ENCODE measurements at regions not wholly inside any gene's neighbourhood (a gene's known extent, or its start where the extent isn't known, plus 50 kb on each side); places are given as distances from the start of the nearest gene placed in this dataset.

DNA sequence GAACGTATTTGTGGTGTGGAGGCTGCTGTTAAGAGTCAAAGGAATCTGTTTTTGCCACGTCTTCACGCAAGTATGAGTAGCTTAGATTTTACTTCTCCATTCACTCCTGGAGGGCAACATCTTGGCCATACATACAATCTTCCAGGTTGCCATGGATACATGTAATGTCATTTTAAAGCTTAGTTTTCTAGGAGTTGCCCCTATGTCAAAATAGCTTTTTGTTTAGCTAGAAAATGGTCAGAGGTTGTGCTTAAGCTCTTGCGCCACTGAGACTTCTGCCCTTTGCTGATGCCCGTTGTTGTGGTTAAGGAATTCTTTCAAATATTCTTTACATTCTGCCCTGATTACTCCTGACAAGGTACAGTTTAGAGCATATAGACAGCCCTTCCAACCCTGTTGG lies 245.4 kb upstream of the TFPI start:
- no peak for DNase-seq

DNA sequence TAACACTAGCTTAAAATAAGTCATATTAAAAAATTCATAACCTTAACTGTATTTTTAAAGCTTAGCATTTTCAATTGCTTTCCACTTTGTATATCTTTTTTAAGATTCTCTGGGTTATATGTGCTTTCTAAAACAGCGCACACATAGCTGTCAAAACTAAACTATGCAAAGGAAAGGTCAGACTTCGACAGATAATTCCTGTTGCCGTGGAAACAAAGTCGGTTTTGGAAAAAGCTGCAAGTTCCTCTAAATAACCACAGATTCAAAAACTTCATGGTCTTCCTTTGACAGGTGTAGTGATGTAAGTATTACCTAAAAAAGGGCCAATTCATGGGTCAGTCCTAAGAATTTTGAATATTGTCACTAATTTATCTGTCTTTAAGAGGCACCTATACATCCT lies 249.6 kb upstream of the TFPI start:
- DNase-seq: no peak

DNA sequence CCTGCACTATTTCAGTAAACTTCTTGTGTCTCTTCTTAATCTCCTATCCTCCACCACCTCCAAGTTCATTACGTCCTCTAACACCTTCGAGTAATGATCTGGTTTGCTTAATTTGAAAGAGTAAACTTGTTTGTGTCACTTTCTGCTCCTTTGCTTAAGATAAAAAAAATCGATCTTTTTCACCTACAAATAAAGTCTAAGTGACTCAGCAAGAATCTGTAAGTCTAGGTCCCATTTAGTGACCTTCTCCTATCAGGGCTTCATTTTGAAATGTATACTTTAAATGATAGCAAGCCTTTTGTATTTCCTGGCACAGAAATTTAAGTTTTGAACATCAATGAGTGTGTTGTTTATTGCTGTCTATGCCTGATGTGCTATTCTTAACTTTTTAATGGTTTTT lies 260.9 kb upstream of the TFPI start:
- DNase-seq: no peak

DNA sequence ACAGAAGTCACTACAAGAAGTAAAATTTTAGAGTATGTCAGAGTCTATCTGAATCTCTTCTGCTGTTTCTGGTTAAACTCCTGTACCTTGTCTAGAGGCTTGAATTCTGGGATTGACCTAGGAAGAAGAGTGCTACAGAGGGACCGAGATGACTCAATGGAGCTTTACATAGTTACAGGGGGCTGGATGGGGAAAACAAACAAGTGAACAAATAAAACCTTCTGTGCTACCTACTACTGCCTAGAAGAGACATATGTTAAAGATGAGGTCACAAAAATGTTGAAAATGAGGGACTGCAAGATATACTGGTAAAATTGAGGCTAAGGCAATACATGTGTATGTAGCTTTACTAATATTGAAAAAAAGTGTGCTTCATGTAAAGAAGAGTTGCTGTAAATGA lies 265.4 kb upstream of the TFPI start:
- DNase-seq: no peak

DNA sequence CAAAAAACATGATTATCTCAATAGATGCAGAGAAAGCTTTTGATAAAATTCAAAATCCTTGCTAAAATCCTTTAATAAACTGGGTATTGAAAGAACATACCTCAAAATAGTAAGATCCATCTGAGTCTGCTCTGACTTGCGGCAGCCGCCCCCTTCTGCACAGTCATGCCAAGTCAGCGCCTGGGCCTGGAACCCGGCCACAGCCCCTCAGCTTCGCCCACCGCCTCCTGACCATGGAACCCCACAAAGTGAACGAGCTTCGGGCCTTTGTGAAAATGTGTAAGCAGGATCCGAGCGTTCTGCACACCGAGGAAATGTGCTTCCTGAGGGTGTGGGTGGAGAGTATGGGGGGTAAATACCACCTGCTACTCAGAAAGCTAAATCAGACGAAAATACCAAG lies 270.9 kb upstream of the TFPI start:
- no peak for DNase-seq

GRCh38 chr2:187826023-187826422 lies 271.8 kb upstream of the TFPI start:
- no peak for DNase-seq

DNA sequence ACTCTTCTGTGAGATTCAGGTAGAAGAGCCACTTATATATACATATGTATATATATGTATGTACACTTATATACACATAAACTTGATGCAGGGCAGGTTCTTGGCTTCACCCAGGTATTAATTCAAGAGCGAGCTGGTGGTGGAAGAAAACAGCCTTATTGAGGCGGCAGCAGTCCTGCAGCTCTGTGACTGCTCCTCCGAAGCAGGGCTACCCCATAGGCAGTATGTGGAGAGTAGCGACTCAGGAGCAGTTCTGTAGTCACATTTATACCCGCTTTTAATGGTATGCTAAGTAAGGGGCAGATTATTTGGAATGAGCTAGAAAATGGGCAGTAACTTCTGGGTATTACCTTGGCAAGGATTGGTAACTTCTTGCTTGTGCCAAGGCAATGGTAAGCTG lies 280.6 kb upstream of the TFPI start:
- no peak for DNase-seq

DNA sequence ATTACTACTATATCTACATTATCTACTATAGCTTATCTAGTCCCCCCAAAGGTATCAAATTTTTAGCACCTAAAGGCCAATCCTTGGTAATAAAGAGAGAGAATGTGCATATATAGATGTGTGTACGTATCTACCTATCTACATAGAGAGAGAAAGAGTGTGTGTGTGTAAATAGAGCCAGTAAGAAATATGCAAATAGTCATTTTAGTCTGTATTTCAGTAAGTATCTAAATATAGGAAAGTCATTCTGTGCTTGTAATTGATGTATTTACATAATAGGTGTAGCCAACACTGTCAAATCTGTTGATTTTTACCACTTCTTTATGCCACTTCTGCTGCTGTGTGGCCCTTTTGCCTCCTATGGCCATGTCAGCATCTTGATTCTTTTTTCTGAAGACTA lies 284.5 kb upstream of the TFPI start:
- DNase-seq: no peak

DNA sequence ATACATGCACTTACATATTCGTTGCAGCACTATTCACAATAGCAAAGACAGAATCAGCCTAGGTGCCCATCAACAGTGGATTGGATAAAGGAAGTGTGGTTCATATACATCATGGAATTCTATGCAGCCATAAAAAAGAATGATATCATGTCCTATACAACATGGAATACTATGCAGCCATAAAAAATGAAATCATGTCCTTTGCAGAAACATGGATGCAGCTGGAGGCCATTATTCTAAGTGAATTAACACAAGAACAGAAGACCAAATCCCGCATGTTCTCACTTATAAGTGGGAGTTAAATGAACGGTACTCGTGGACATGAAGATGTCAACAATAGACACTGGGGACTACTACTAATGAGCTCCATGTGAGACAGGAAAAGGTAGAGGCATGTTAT lies 288.1 kb upstream of the TFPI start:
- no peak for DNase-seq

DNA sequence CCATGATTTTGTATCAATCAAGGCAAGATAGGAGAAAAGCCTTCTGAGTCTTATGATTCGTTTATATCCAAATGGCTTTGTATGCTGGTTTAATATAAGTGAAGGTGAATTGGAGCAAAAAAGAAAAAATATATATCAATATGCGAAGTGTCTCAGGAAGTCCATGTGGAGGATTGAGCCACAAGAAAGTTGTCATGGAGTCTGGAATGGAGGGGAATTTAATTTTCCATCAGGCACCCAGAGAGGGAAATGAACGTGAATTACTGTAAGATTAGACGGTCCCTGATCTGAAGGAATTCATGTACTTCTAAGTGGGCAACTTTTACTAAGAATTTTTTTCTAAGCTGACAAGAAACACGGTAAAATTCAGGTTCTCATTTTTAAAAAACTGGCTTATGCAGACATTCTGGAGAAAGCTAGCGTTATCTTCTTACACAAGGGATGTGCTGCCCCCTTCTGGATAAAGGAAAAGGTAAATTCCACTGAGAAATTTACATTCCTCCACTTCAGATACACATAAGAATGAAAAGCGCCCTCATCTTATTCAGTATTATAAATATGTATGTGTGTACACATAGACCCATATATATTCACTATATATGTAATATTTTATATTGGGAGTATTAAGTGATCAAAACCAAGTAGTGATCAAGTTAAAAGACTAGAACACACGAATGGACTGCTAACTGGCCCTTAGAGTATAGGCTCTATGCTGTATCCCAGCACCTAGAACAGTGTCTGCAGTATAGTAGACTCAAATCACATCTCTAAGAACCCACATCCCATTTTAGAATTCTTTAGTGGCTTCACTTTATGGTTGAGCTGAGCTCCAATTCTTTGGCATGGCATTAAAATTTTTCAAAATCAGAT lies 289.0 kb upstream of the TFPI start:
- DNase-seq: peak; percentile 64

DNA sequence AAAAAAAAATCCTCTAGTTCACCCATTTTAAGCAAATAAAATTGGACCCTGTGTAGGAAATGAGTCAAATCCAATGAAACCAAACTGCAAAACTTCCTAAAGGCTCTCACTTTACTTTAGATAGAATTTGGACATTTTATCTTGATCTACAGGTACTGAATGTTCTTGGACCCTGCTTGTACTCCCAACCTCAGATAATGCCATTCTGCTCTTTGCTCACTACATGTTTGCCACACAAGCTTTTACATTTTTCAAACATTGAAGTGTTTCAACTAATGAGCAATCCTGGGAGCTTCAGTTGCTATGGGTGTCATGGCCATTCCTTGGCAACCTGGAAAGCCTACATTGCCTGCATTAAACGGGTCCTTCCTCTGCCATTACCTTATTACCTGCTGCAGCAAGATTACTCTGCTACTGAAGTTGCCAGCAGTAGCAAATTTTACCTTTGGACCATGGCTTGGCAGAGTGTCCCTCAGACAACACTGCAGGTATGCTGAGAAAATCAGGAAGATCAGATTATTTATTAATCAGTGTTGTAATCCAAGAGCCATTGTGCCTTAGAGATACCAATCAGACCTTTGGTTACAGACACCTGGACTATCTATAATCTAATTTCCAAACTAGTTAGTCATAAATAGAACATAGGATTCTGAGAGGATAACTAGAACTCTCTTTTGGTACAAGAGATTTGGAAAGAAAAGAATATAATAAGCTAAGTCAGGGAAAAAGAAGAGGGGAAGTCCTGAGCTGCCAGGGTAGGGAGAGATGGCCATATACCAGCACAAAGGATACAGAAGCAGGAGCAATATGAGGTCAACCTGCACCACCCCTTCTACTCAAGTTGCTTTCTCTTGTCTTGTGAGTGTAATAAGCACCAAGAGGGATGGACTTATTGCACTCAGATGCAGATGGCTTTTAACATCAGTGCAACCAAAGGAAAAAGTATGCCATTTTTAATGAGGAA lies 293.3 kb upstream of the TFPI start:
- DNase-seq: no peak

- no peak for DNase-seq
These were observed 297.8 kb upstream of the TFPI start for GRCh38 chr2:187851955-187852561.

DNA sequence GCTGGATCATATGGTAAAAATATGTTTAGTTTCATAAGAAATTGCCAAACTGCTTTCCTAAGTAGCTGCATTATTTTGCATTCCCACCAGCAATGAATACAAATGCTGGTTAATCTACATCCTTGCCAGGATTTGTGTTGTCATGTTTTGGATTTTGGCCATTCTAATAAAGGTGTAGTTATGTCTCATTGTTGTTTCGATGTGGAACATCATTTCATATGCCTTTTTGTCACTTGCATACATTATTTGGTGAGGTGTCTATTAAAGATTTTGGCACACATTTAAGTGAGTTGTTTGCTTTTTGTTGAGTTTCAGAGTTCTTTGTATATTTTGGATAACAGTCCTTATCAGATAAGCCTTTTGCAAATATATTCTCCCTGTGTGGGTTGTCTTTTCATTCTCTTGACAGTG lies 299.2 kb upstream of the TFPI start:
- no peak for DNase-seq

- no peak for DNase-seq
These were observed 300.6 kb upstream of the TFPI start for GRCh38 chr2:187854801-187855200.

GRCh38 chr2:187855689-187856088 lies 301.5 kb upstream of the TFPI start:
- DNase-seq: no peak

DNA sequence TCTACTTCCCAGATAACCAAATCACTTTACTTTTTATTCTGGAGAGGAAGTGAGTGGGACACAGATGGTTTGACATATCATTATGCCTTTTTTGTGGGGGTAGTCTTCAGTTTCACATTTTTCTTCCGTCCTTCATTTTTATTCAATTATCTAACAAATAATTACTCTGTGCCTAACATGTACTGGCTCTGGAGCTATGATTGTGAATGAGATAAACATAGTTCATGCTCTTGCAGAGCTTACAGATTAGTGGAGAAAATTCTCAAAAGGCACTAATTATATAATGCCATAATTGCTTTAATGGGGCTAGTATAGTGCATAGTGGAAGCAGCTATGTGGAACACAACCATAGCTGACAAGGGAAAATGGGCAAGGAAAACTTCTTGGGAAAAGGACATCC lies 303.6 kb upstream of the TFPI start:
- DNase-seq: no peak

- no peak for DNase-seq
These were observed 308.5 kb upstream of the TFPI start for GRCh38 chr2:187862715-187863114.

GRCh38 chr2:187865025-187865424 lies 310.8 kb upstream of the TFPI start:
- no peak for DNase-seq

GRCh38 chr2:187867165-187867564 lies 312.9 kb upstream of the TFPI start:
- no peak for DNase-seq

DNA sequence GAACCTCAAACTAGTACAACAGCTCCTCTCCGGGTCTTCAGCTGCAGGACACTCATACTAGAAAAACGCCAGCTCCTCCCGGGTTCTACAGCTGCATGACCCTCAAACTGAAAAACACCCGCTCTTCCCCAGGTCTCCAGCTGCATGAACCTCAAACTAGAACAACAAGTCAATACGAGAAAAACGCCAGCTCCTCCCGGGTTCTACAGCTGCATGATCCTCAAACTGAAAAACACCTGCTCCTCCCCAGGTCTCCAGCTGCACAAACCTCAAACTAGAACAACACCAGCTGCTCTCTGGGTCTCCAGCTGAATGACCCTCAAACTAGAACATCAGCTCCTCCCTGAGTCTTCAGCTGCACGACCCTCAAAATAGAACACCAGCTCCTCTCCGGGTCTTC lies 315.0 kb upstream of the TFPI start:
- no peak for DNase-seq

- no peak for DNase-seq
These were observed 317.3 kb upstream of the TFPI start for GRCh38 chr2:187871506-187871905.

DNA sequence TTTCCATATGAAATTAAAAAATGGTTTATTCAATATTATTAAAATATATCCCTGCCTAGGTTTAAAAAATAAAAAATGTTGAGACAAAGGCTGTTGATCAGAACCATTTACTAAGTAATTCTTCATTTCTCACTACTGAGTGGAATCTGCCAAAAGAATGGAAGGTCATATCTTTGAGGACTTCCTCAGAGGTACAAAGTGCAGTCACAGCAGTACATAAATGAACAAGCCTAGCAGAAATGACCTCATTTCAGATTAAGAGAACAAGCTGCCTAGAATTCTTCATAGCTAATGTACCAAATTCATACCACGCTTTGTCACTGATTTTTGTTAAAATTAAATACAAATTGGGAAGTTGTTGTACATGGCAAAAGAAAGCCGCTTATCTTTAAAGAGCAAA lies 318.9 kb upstream of the TFPI start:
- DNase-seq: no peak

DNA sequence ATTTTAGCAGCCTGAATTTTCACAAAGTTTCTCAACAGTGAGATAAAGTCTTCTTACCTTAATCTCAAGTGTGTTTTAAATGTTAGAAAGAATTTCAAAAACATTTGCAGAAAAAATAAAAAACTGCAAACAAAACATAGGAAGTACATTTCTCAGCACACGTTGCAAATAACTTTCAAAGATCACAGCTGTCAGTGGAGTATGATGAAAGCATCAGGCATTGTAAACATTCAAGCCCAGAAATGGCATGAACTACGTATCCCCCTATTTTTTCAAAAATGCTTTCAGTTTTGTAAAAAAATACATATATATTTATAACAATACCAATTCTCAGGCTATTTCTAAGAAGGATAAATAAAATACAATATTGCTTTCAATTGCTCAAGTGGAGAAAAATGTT lies 320.6 kb upstream of the TFPI start:
- DNase-seq: no peak

Measured in kidney glomerular epithelial cell (primary cell).